AG10803 (cell line): ENCODE measurements at regions not wholly inside any gene's neighbourhood (a gene's known extent, or its start where the extent isn't known, plus 50 kb on each side); places are given as distances from the start of the nearest gene placed in this dataset.
"Not testable (repeated sequence)": the region's sequence is repeated elsewhere in the genome, so short reads cannot be mapped to it uniquely, and the experiment has no call there.

Experiments used
- DNase-seq: peaks from one replicate; pipeline ENCODE4 v3.0.0; 2010; ENCODE audit warnings: low read depth
- H3K4me3 ChIP-seq: 2 replicates; pipeline ENCODE4 v1.5.1; 2011; ENCODE audit warnings: mild to moderate bottlenecking, low read length, control low read depth
- CTCF ChIP-seq: conservative IDR thresholded peaks from 2 replicates; pipeline ENCODE4 v1.5.1; 2011; ENCODE audit warnings: mild to moderate bottlenecking, low read length, control low read depth, inconsistent platforms

- DNase-seq = no peak
- no peak for TF ChIP-seq CTCF
- H3K4me3 ChIP-seq = no peak overlapping the region
Observed at GRCh38 chr1:38498686-38499085, 360.9 kb downstream of the RRAGC start.

DNA sequence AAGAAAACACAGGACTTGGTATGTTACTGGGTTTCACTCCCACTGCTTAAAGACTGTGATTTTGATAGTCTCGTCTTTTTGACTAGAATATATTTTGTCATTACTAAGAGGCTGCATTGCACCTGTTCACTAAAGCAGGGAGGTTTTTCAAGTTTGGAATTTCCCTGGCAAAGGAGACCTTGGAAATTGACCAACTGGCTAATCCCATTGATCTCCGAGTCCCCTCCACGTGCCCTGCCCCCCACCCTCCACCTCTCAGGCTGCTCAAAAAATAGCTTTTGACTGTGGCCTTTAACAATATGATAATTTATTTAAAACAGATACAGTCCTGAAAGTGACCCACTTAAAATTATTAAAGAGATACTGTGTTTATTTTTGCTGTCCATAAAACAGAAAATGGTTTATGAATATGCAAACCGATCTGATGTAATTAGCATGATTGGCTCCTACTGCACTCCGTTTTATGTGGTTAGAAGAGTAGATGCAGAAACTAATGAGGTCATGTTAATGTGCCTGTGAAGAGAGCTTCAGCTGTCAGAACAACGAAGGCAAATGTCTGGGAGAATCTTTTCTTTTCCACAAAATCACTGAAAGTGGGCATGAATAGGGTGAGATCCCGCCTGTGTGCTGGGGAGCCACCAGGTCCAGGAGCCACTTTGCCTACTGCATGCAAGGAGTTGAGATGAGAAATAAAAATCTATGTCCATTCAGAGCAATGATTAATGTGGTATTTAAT lies 361.5 kb downstream of the RRAGC start:
- DNase-seq = no peak
- no peak for TF ChIP-seq CTCF

GRCh38 chr1:38493306-38493705 lies 366.3 kb downstream of the RRAGC start:
- not testable (repeated sequence) for DNase-seq, H3K4me3 ChIP-seq

More for the DNA sequence above, 361.5 kb downstream of the RRAGC start:
- no peak overlapping the region for H3K4me3 ChIP-seq

DNA sequence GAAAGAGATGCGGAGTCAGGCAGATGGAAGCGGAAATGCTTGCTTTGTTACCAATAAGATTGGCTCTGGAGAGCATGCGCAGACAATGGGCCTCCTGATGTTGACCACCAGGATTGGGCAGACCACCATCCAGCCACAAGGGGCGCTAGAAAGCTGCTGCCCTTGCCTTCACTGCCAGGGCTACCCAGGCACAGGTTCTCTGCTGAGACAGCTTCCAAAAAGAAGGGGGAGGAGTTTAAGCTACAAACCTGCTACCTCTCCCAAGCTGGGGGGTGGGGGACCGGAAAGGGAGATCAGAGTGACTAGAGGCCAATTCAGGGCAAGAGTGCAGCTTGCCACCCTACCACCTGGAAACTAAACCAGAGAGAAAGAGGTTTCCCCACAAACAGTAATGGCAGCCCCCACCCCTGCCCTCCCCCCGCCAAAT lies 369.7 kb downstream of the RRAGC start:
- no peak for DNase-seq
- H3K4me3 ChIP-seq = no peak overlapping the region
- peak; percentile 37 for TF ChIP-seq CTCF

DNA sequence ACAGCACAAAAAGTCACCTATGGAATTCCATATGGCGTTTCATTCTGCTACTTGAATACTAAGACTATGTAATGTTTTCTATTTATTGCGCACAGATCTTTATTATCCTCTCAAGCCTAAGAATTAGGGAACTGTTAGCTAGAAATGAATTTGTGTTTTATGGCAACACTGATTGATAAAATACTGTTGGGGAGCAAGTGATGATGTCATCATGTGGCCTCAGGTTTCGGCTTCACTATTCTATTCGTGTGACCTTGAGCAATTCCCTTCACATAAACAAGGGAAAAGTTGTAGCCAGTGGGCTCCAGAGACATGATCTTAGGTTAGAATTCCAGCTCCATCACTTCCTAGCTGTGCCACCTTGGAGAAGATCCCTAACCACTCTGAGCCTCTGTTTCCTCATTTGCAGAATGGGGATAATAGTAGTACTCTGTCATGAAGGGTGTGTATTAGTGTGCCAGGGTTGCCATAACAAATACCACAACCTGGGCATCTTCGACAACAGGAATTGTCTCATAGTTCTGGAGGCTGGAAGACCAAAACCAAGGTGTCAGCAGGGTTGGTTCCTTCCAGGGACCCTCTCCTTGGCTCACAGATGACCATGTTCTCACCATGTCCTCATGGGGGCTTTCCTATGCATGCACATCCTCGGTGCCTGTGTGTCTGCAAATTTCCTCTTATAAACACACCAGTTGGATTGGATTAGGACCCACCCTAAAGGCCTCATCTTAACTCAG lies 371.2 kb downstream of the RRAGC start:
- no peak overlapping the region for H3K4me3 ChIP-seq
- no peak for DNase-seq

GRCh38 chr1:38487396-38487795 lies 372.2 kb downstream of the RRAGC start:
- no peak overlapping the region for H3K4me3 ChIP-seq
- TF ChIP-seq CTCF = no peak
- no peak for DNase-seq

More for the DNA sequence above, 371.2 kb downstream of the RRAGC start:
- no peak for TF ChIP-seq CTCF

DNA sequence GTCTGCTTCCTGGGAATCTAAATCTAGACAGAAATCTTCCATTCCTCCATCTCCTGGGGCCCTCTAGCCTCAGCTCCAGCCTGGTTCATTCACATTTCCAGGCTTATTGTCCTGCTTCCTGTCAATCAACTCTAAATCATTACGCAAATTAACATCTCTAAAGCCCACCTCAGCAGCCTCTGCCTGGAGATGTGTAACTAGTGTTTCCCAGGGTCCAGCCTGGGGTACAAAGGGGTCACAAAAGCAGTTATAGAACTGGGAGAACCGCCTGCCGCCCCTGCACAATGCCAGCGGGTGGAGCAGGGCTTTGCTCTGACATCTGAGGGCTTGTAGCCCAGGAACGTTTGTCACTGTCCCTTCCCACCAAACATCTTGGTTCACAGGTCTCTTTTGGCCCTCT lies 373.5 kb downstream of the RRAGC start:
- TF ChIP-seq CTCF = no peak
- no peak overlapping the region for H3K4me3 ChIP-seq

More for the DNA sequence above, 373.5 kb downstream of the RRAGC start:
- no peak for DNase-seq
